ENCODE measurements at regions not wholly inside any gene's neighbourhood (a gene's known extent, or its start where the extent isn't known, plus 50 kb on each side); places are given as distances from the start of the nearest gene placed in this dataset.
"Not testable (repeated sequence)": the region's sequence is repeated elsewhere in the genome, so short reads cannot be mapped to it uniquely, and the experiment has no call there.

DNA sequence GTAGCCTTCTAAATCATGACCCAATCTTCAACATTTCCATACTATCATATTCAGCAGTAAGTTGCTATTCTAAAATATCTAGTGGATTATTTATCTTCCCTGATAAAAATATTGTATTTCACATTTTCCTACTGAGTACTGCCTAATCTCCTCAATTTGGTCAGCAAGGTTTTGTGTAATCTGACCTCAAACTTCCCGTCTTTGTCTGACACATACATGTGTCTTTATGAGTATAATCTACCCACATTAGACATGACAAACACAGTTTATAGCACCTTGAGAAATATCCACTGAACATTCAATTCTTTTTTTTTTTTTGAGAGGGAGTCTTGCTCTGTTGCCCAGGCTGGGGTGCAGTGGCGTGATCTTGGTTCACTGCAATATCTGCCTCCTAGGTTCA is 113.7 kb upstream of the LUZP2 start:
- in situ Hi-C loops (cut with HindIII; ENCODE audit: low pct_unique_long_range_greater_than_20kb, low sequenced_read_pairs): no loop called here

DNA sequence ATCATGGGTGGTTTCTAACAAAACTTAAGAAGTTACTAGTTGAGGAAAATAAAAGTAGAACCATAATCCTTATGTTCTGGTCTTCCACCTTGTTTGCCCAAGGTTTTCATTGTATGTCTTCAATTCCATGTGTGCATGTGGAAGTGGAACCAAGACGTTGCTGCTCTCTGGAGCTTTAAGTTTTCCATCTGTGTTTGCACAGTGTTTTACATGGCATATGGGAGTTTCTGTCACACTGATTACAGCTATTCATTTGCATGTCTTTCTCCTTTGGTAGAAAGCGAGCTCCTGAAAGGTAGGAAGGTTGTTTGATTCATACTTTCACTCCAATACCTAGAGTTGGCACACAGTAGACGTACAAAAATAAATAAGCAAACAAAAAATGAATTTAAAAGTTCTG is 112.6 kb upstream of the LUZP2 start:
- DNase-seq (ENCODE audit: low read depth, low spot score): no peak
- in situ Hi-C loops (cut with HindIII; ENCODE audit: low pct_unique_long_range_greater_than_20kb, low sequenced_read_pairs): no loop called here

More for the DNA sequence above, 113.7 kb upstream of the LUZP2 start:
- no peak for DNase-seq (ENCODE audit: low read depth, low spot score)

DNA sequence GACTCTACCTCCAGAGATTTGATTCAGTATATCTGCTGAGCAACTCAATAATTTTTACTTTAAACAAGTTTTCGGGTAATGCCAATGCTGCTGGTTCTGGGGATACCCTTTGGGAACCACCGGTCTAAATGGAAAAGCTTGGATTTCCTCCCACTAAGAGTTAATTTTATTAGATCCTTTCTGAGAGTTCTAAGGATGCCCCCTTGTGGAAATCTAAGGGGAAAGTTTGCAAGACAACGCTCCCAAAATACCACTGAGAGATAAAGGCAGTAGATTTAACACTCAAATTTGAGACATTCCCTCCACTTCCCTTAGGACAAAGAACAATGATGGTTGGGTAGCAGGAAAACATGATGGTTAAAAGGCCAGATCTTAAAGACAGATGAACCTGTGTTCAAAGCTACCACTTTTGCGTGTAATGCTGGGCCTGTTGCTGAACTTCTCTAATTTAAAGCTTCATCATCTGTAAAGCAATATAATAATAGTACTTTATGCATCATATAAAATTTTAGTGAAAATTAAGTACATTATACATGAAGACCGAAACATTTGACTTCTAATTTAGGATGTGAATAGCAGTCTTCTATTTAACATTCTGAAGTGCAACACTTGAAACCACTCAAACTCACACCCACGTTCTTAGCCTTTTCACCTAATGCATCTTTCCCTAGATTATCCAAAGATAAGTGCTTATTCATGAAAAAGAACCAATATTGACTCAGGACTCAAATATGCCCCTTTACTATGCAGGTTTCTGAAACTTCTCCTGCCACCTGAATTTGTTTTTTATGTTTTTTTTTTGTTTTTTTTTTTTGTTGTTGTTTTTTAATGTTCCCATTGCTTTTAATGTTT is 110.1 kb upstream of the LUZP2 start:
- peak; percentile 72 for DNase-seq (ENCODE audit: low read depth, low spot score)
- in situ Hi-C loops (cut with HindIII; ENCODE audit: low pct_unique_long_range_greater_than_20kb, low sequenced_read_pairs): no loop called here

DNA sequence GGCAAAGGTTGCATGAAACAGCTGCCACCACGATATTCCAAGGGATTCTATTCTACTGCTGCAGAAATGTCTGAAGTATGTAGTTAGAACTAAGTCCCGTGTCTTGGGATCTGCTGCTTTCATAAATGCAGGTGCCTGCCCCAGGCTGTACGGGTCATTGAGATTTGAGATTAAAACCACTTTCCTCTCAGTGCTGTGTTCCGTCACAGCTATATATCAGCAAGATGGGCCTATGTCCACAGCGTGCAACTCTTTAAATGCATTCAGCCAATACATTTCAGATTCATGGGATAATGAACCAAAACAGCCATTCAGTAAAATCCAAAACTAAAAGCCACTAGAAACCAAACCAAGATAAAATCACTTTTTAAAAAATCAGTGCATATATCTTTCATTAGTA is 107.3 kb upstream of the LUZP2 start:
- DNase-seq (ENCODE audit: low read depth, low spot score): no peak
- in situ Hi-C loops (cut with HindIII; ENCODE audit: low pct_unique_long_range_greater_than_20kb, low sequenced_read_pairs): no loop called here

DNA sequence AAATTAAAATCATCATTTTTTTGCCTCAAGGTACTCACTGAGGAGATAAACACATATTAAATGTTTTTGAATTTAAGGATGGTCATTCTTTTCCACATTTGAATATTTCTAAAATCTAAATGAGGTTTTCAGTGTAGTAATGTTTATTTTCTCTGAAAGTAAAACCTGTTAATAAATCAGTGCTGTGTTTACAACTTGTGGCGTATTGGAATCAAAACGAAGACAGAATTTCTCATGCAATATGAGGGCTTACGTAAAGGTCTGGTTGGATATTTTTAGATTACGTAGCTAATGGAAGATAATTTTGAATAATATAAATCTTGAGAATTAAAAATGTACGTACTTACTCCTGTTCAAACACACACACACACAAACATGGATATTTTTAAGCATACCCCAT is 106.8 kb upstream of the LUZP2 start:
- in situ Hi-C loops (cut with HindIII; ENCODE audit: low pct_unique_long_range_greater_than_20kb, low sequenced_read_pairs): no loop called here
- DNase-seq (ENCODE audit: low read depth, low spot score): no peak

DNA sequence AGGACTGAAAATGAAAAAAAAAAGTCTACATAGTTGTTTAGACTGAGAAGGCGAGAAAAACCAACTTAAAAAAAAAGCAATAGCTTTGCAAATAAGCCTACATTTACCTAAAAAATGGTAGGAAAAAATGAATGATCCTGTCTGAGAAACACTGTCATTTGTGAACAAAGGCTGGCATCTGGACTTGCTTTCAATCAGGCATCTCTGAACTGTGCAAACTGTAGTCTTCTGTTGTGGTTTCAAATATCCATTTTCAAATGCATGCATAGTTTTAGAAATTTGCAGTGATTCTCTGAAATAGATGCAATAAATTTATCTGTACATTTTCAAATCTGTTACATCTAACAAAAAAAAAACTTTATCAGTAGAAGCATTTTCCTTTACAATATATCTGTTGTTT is 106.1 kb upstream of the LUZP2 start:
- in situ Hi-C loops (cut with HindIII; ENCODE audit: low pct_unique_long_range_greater_than_20kb, low sequenced_read_pairs): no loop called here
- DNase-seq (ENCODE audit: low read depth, low spot score): no peak

DNA sequence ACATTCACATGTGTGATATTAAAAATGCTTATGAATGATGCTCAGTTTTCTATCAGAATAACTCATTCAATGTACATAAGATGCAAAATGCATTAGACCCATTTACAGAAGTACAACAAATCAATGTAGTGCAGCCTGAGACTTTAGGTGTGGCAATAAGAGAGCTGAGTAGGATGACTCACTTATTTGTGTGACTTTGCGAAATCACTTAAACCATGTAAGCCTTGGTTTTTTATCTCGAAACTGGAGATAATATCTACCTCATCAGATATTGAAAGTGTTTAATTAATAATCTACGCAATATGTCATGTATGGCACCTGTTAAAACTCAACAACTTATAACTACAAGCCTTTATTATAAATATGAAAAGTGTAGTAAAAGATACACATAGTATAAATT is 105.7 kb upstream of the LUZP2 start:
- no peak for DNase-seq (ENCODE audit: low read depth, low spot score)
- in situ Hi-C loops (cut with HindIII; ENCODE audit: low pct_unique_long_range_greater_than_20kb, low sequenced_read_pairs): no loop called here

DNA sequence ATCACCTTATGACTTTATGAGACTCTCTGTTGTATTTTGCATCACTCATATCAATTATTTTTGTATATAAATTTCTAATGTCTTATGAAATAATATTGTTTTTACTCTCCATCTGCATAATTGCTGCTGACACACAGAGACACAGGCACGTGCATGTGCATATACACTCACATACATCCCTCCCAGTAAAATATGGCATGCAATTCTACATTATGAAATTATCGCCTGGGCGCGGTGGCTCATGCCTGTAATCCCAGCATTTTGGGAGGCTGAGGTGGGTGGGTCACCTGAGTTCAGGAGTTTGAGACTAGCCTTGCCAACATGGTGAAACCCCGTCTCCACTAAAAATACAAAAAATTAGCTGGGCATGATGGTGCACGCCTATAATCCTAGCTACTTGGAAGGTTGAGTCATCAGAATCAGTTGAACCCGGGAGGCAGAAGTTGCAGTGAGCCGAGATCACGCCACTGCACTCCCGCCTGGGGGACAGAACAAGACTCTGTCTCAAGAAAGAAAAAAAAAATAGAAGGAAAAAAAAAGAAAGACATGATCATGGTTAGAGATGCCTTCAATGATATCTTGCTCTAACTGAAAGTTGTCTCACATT is 96.7 kb upstream of the LUZP2 start:
- DNase-seq (ENCODE audit: low read depth, low spot score): no peak
- in situ Hi-C loops (cut with HindIII; ENCODE audit: low pct_unique_long_range_greater_than_20kb, low sequenced_read_pairs): no loop called here

GRCh38 chr11:24406389-24406788 is 90.5 kb upstream of the LUZP2 start:
- in situ Hi-C loops (cut with HindIII; ENCODE audit: low pct_unique_long_range_greater_than_20kb, low sequenced_read_pairs): no loop called here
- DNase-seq (ENCODE audit: low read depth, low spot score): peak; percentile 61

GRCh38 chr11:24406980-24407379 is 89.9 kb upstream of the LUZP2 start:
- in situ Hi-C loops (cut with HindIII; ENCODE audit: low pct_unique_long_range_greater_than_20kb, low sequenced_read_pairs): no loop called here
- no peak for DNase-seq (ENCODE audit: low read depth, low spot score)

DNA sequence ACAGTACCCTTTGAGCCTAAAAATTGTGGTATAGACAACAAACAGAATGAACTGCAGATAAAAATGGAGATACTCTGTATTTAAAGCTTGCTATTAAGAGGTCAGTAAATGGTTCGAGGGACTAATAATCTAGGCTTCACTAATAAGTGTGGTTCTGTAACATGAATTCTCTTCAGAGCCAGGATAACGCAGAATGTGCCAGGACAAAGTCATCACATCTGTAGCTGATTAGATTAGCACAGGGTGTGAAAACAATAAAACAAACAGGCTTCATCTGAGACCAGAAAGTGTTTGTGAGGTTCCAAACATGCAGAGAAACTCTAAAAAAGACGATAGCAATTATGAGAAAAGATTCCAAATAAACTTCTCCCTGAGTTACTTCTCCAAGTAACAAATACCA is 89.1 kb upstream of the LUZP2 start:
- no peak for DNase-seq (ENCODE audit: low read depth, low spot score)
- in situ Hi-C loops (cut with HindIII; ENCODE audit: low pct_unique_long_range_greater_than_20kb, low sequenced_read_pairs): no loop called here

DNA sequence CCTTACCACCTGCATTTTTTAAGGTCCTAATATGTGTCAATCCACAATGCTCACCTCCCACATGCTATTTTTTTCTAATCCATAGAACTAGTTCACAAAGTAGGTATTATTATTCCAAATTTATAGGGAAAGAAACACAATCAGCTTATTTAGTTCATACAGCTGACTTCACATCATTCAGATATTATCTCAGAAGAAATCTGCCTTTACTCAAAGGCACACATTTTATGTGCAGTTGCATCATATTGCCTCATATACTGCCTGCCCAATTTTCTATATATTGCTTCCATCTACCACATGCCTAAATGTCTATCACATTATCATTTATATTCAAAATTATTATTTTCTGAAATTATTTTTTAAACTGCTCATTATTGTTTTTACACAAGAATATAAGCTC is 88.7 kb upstream of the LUZP2 start:
- DNase-seq (ENCODE audit: low read depth, low spot score): no peak
- in situ Hi-C loops (cut with HindIII; ENCODE audit: low pct_unique_long_range_greater_than_20kb, low sequenced_read_pairs): no loop called here

DNA sequence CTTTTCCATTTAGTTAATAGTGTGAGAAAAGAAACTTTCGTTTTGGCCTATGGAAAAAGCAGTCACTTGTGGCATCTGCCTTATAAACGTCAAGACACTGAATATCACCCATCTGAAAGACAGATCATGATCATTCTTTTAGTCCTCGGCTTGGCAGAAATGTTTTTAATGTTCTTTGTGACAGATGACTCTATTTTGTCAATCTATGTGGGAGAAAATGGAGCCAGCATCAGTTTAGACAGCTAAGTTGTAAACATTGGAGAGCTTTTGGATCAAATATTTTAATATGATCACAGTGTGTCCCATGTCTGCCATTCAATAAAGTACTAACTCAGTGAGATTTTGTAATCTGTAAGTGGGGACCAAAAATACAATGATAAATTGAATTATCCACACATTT is 85.1 kb upstream of the LUZP2 start:
- no peak for DNase-seq (ENCODE audit: low read depth, low spot score)
- in situ Hi-C loops (cut with HindIII; ENCODE audit: low pct_unique_long_range_greater_than_20kb, low sequenced_read_pairs): no loop called here

DNA sequence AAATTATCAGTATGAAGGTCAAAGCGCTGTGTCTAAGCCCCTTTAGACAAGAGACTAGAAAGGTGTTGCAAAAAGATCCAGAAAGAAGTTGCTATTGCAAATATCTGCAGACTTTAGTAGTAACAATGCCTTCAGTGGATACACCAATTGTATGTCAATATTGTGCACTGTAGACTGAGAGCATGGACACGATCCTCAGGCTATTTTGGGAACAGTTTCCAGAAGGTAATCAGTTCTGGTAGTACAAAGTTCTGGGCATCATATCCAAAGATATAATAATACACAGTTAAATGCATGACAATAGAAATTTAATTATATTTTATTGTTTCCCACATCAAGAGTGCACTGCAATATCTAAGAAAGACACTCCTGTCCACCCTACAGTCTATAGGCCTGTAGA is 84.1 kb upstream of the LUZP2 start:
- in situ Hi-C loops (cut with HindIII; ENCODE audit: low pct_unique_long_range_greater_than_20kb, low sequenced_read_pairs): no loop called here
- no peak for DNase-seq (ENCODE audit: low read depth, low spot score)

DNA sequence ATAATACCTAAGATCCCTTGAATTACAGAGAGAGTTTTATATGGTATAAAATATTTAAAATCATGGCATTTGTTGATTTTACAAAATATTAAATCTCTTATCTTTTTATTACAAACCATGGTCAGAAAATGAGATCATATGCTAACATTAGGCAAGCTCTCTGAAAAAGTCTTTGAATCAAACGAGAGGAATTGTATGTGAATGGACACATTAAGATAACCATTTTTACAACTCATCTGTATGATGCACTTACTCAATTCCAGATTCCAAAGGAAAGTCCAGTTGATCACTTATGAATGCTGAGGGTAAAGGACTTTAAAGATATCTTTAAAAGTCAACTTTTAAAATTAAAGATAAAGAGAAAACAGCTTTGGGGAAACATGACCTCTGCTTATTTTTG is 83.5 kb upstream of the LUZP2 start:
- no peak for DNase-seq (ENCODE audit: low read depth, low spot score)
- in situ Hi-C loops (cut with HindIII; ENCODE audit: low pct_unique_long_range_greater_than_20kb, low sequenced_read_pairs): no loop called here

DNA sequence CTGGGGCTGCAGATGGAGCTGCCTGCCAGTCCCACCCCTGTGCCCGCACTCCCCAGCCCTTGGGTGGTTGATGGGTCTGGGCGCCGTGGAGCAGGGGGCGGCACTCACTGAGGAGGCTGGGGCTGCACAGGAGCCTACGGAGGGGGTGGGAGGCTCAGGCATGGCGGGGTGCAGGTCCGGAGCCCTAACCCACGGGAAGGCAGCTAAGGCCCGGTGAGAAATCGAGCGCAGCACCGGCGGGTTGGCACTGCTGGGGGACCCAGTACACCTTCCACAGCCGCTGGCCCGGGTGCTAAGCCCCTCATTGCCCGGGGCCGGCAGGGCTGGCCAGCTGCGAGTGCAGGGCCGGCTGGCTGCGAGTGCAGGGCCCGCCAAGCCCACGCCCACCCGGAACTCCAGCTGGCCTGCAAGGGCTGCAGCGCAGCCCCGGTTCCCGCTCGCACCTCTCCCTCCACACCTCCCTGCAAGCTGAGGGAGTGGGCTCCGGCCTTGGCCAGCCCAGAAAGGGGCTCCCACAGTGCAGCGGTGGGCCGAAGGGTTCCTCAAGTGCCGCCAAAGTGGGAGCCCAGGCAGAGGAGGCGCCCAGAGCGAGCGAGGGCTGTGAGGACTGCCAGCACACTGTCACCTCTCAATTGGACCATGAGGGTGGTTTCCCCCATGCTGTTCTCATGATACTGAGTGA is 80.8 kb upstream of the LUZP2 start:
- in situ Hi-C loops (cut with HindIII; ENCODE audit: low pct_unique_long_range_greater_than_20kb, low sequenced_read_pairs): not testable (repeated sequence)

DNA sequence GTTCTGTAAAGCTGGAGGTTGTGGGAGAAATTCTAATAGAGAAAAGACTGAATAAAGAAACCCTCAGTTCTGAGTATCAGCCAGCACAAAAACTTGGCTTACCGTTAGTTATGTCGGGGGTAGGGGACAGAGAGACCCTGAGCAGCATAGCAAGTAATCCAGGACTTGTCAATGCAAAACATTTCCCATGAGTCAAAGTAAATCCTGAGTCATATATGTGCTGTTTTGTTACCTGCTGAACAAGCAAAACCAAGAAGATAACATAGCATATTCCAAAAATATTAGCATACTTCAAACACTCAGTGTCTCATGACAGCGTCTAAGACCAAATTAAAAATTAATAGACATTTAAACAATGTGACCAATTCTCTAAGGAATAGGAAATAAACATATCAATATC is 75.1 kb upstream of the LUZP2 start:
- no peak for DNase-seq (ENCODE audit: low read depth, low spot score)
- in situ Hi-C loops (cut with HindIII; ENCODE audit: low pct_unique_long_range_greater_than_20kb, low sequenced_read_pairs): no loop called here

More for the DNA sequence above, 80.8 kb upstream of the LUZP2 start:
- not testable (repeated sequence) for DNase-seq (ENCODE audit: low read depth, low spot score)

GRCh38 chr11:24422376-24422775 is 74.5 kb upstream of the LUZP2 start:
- DNase-seq (ENCODE audit: low read depth, low spot score): no peak
- in situ Hi-C loops (cut with HindIII; ENCODE audit: low pct_unique_long_range_greater_than_20kb, low sequenced_read_pairs): no loop called here

- DNase-seq (ENCODE audit: low read depth, low spot score): no peak
- in situ Hi-C loops (cut with HindIII; ENCODE audit: low pct_unique_long_range_greater_than_20kb, low sequenced_read_pairs): no loop called here
Measured at GRCh38 chr11:24437123-24437522, 59.7 kb upstream of the LUZP2 start.

All from SK-MEL-5 (cell line).